ENCODE measurements at regions not wholly inside any gene's neighbourhood (a gene's known extent, or its start where the extent isn't known, plus 50 kb on each side); places are given as distances from the start of the nearest gene placed in this dataset.

DNA sequence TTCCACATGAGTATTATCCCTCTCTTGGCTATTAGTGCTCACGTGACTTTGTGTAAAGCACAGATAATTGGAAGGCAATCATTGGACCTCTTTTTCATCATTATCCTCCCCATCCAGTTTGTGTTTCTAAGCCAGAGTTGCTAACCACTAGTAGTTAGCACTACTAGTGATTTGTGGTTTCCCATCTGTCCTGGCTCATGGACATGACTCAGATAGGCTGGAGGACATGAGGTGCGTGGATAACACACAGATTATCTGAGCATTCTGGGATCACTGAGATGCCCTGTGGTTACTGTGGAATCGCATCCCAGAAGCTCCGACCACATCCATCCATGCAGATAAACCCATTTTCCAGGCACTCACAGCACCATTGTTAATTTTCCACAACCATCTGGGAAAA lies 123.8 kb upstream of the NAA20 start:
- TF ChIP-seq, protein P1, sequence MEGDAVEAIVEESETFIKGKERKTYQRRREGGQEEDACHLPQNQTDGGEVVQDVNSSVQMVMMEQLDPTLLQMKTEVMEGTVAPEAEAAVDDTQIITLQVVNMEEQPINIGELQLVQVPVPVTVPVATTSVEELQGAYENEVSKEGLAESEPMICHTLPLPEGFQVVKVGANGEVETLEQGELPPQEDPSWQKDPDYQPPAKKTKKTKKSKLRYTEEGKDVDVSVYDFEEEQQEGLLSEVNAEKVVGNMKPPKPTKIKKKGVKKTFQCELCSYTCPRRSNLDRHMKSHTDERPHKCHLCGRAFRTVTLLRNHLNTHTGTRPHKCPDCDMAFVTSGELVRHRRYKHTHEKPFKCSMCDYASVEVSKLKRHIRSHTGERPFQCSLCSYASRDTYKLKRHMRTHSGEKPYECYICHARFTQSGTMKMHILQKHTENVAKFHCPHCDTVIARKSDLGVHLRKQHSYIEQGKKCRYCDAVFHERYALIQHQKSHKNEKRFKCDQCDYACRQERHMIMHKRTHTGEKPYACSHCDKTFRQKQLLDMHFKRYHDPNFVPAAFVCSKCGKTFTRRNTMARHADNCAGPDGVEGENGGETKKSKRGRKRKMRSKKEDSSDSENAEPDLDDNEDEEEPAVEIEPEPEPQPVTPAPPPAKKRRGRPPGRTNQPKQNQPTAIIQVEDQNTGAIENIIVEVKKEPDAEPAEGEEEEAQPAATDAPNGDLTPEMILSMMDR (IDR thresholded peaks at IDR 0.05; ENCODE audit: control extremely low read depth, extremely low read depth) = no peak
- Histone ChIP-seq H3K4me3 (no peak overlapping the region), H3K4me1 (ENCODE audit: control insufficient read depth in 5 of 5, insufficient read depth in 5 of 5, low read length in 5 of 5) (peaks cover 8 to 21% (median 15%) of the 10 kb centered on the region in 5 donors), H3K9me3 (ENCODE audit: control insufficient read depth in 4 of 4, insufficient read depth in 3 of 4, low read length in 3 of 4) (peaks cover 0 to 3% (median under 1%) of the 10 kb centered on the region in 4 donors), H3K27ac (ENCODE audit: low read depth in 1 of 2, low read length in 1 of 2) (no peak overlapping the region), H3K27me3 (ENCODE audit: control insufficient read depth in 3 of 3, insufficient read depth in 3 of 3, low read length in 2 of 3) (no peaks in the 10 kb centered on the region), H3K9ac (ENCODE audit: insufficient read depth in 1 of 2, low read length in 2 of 2) (no peak overlapping the region), H3K36me3 (ENCODE audit: control insufficient read depth in 4 of 4, insufficient read depth in 4 of 4, low read length in 4 of 4) (peaks cover 0 to 18% (median 6%) of the 10 kb centered on the region in 4 donors)
- 87 to 95% methylated on average over 4 of the region's 4 CpGs for WGBS, 2 donors
- ATAC-seq (ENCODE audit: insufficient read depth, low FRiP score) = no peak
- DNase-seq = no peak

GRCh38 chr20:19895761-19896160 lies 121.4 kb upstream of the NAA20 start:
- H3K36me3 ChIP-seq (ENCODE audit: control insufficient read depth in 4 of 4, insufficient read depth in 4 of 4, low read length in 4 of 4) = peaks cover 3 to 18% (median 8%) of the 10 kb centered on the region in 4 donors
- no peak for ATAC-seq (ENCODE audit: insufficient read depth, low FRiP score)
- TF ChIP-seq, protein P1 (IDR thresholded peaks at IDR 0.05; ENCODE audit: control extremely low read depth, extremely low read depth) = no peak
- no peak overlapping the region for H3K9ac ChIP-seq (ENCODE audit: insufficient read depth in 1 of 2, low read length in 2 of 2)
- H3K4me3 ChIP-seq = no peak overlapping the region
- 93 to 94% methylated on average over 2 of the region's 2 CpGs for WGBS, 2 donors
- H3K27me3 ChIP-seq (ENCODE audit: control insufficient read depth in 3 of 3, insufficient read depth in 3 of 3, low read length in 2 of 3) = no peaks in the 10 kb centered on the region
- H3K27ac ChIP-seq (ENCODE audit: low read depth in 1 of 2, low read length in 1 of 2) = no peak overlapping the region
- peaks cover 0 to 11% (median 0%) of the 10 kb centered on the region in 5 donors for H3K4me1 ChIP-seq (ENCODE audit: control insufficient read depth in 5 of 5, insufficient read depth in 5 of 5, low read length in 5 of 5)
- H3K9me3 ChIP-seq (ENCODE audit: control insufficient read depth in 4 of 4, insufficient read depth in 3 of 4, low read length in 3 of 4) = peaks cover 0 to 15% (median 3%) of the 10 kb centered on the region in 4 donors
- no peak for DNase-seq

GRCh38 chr20:19897891-19898290 lies 119.3 kb upstream of the NAA20 start:
- no peak overlapping the region for H3K4me3 ChIP-seq
- DNase-seq = no peak
- no peak overlapping the region for H3K27ac ChIP-seq (ENCODE audit: low read depth in 1 of 2, low read length in 1 of 2)
- H3K36me3 ChIP-seq (ENCODE audit: control insufficient read depth in 4 of 4, insufficient read depth in 4 of 4, low read length in 4 of 4) = peaks cover 3 to 15% (median 8%) of the 10 kb centered on the region in 4 donors
- TF ChIP-seq, protein P1 (IDR thresholded peaks at IDR 0.05; ENCODE audit: control extremely low read depth, extremely low read depth) = no peak
- peaks cover 0 to 10% (median 0%) of the 10 kb centered on the region in 5 donors for H3K4me1 ChIP-seq (ENCODE audit: control insufficient read depth in 5 of 5, insufficient read depth in 5 of 5, low read length in 5 of 5)
- no peak overlapping the region for H3K9ac ChIP-seq (ENCODE audit: insufficient read depth in 1 of 2, low read length in 2 of 2)
- H3K27me3 ChIP-seq (ENCODE audit: control insufficient read depth in 3 of 3, insufficient read depth in 3 of 3, low read length in 2 of 3) = no peaks in the 10 kb centered on the region
- ATAC-seq (ENCODE audit: insufficient read depth, low FRiP score) = no peak
- WGBS, 2 donors = 92 to 97% methylated on average over 6 of the region's 6 CpGs
- peaks cover 0 to 15% (median 3%) of the 10 kb centered on the region in 4 donors for H3K9me3 ChIP-seq (ENCODE audit: control insufficient read depth in 4 of 4, insufficient read depth in 3 of 4, low read length in 3 of 4)

- Histone ChIP-seq H3K4me1 (ENCODE audit: control insufficient read depth in 5 of 5, insufficient read depth in 5 of 5, low read length in 5 of 5) (peaks cover 0 to 12% (median 5%) of the 10 kb centered on the region in 5 donors), H3K9me3 (ENCODE audit: control insufficient read depth in 4 of 4, insufficient read depth in 3 of 4, low read length in 3 of 4) (peaks cover 0 to 15% (median 1%) of the 10 kb centered on the region in 4 donors), H3K27ac (ENCODE audit: low read depth in 1 of 2, low read length in 1 of 2) (no peak overlapping the region), H3K4me3 (no peak overlapping the region), H3K9ac (ENCODE audit: insufficient read depth in 1 of 2, low read length in 2 of 2) (no peak overlapping the region), H3K36me3 (ENCODE audit: control insufficient read depth in 4 of 4, insufficient read depth in 4 of 4, low read length in 4 of 4) (peaks cover 0 to 14% (median 6%) of the 10 kb centered on the region in 4 donors), H3K27me3 (ENCODE audit: control insufficient read depth in 3 of 3, insufficient read depth in 3 of 3, low read length in 2 of 3) (no peaks in the 10 kb centered on the region)
- no peak for DNase-seq
- TF ChIP-seq, protein P1 (IDR thresholded peaks at IDR 0.05; ENCODE audit: control extremely low read depth, extremely low read depth) = no peak
- whole genome bisulfite sequencing, 2 donors = 64 to 70% methylated on average over 9 of the region's 9 CpGs
- no peak for ATAC-seq (ENCODE audit: insufficient read depth, low FRiP score)
These were observed 115.9 kb upstream of the NAA20 start for GRCh38 chr20:19901226-19901625.
